C4-2B (cell line): ENCODE measurements at regions not wholly inside any gene's neighbourhood (a gene's known extent, or its start where the extent isn't known, plus 50 kb on each side); places are given as distances from the start of the nearest gene placed in this dataset.

ENCODE experiments used
- ZFX ChIP-seq: fragments of 450-650 bp; IDR thresholded peaks from 2 replicates; pipeline ENCODE4 v1.6.1; 2017
- TF ChIP-seq, protein P1 (sequence below): fragments of 450-650 bp; conservative IDR thresholded peaks from 2 replicates; pipeline ENCODE4 v1.5.1; 2017; ENCODE audit warnings: mild to moderate bottlenecking

DNA sequence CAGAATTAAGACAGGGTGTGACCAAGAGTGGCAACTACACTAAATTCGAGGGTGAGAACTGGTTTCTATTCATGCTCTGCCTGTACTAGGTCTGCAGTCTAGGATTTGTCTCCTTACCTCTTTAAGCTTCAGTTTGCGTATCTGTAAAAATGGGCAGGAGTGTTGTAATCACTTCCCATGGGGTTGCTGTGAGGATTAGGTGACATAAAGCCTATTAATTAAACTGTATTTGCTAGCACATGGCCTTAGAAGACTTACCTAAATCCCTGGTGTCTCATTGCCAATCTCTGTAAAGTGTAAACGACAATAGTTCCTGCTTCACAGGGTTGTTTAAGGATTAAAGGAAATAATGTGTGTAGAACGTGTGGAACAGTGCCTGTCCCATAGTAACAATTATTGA lies 193.6 kb downstream of the DRD1 start:
- TF ChIP-seq, protein P1, sequence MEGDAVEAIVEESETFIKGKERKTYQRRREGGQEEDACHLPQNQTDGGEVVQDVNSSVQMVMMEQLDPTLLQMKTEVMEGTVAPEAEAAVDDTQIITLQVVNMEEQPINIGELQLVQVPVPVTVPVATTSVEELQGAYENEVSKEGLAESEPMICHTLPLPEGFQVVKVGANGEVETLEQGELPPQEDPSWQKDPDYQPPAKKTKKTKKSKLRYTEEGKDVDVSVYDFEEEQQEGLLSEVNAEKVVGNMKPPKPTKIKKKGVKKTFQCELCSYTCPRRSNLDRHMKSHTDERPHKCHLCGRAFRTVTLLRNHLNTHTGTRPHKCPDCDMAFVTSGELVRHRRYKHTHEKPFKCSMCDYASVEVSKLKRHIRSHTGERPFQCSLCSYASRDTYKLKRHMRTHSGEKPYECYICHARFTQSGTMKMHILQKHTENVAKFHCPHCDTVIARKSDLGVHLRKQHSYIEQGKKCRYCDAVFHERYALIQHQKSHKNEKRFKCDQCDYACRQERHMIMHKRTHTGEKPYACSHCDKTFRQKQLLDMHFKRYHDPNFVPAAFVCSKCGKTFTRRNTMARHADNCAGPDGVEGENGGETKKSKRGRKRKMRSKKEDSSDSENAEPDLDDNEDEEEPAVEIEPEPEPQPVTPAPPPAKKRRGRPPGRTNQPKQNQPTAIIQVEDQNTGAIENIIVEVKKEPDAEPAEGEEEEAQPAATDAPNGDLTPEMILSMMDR: no peak
- no peak for TF ChIP-seq ZFX
